ENCODE measurements at regions not wholly inside any gene's neighbourhood (a gene's known extent, or its start where the extent isn't known, plus 50 kb on each side); places are given as distances from the start of the nearest gene placed in this dataset.
"Not testable (repeated sequence)": the region's sequence is repeated elsewhere in the genome, so short reads cannot be mapped to it uniquely, and the experiment has no call there.

GRCh38 chr14:61611880-61612630 is 83.3 kb upstream of the HIF1A start:
- CTCF ChIA-PET: interaction anchor here (0.5 kb wide), 1 partner anchor 11 kb away, joined by 4 read pairs; no protein-coding TSS in a partner anchor
- Histone ChIP-seq H3K9me3 (ENCODE audit: control insufficient read depth, insufficient read depth, low read length) (no peaks in the 10 kb centered on the region), H3K27ac (ENCODE audit: low read depth, low read length) (no peak overlapping the region), H3K4me3 (ENCODE audit: low read depth, low read length) (no peak overlapping the region), H3K27me3 (ENCODE audit: control insufficient read depth, insufficient read depth, low read length) (no peaks in the 10 kb centered on the region)
- TF ChIP-seq CTCF (IDR thresholded peaks at IDR 0.05; ENCODE audit: low read depth, low read length): no peak
- POLR2A ChIA-PET: interaction anchor here (1.0 kb wide), 1 partner anchor 67 kb away, joined by 4 read pairs; no protein-coding TSS in a partner anchor
- no peak for DNase-seq (ENCODE audit: low read depth, low spot score)

GRCh38 chr14:61613006-61613405 is 82.3 kb upstream of the HIF1A start:
- POLR2A ChIA-PET: interaction anchor here (1.0 kb wide), 1 partner anchor 68 kb away, joined by 4 read pairs; no protein-coding TSS in a partner anchor
- H3K4me3 ChIP-seq (ENCODE audit: low read depth, low read length); CTCF ChIA-PET; DNase-seq (ENCODE audit: low read depth, low spot score); H3K27ac ChIP-seq (ENCODE audit: low read depth, low read length); H3K27me3 ChIP-seq (ENCODE audit: control insufficient read depth, insufficient read depth, low read length); H3K9me3 ChIP-seq (ENCODE audit: control insufficient read depth, insufficient read depth, low read length): not testable (repeated sequence)

DNA sequence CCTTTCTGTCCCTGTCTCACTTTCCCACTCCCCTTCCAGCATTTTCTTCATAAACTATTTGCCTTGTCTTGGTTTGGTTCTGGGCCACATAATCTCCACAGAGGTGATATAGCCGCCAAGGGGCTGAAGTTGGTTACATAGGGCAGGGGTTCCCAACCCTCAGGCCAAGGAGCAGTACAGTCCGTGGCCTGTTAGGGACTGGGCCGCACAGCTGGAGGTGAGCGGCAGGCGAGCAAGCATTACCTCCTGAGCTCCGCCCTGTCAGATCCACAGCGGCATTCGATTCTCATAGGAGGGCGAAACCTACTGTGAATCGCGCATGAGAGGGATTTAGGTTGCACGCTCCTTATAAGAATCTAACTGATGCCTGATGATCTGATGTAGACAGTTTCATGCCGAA is 80.6 kb upstream of the HIF1A start:
- CTCF ChIA-PET: no interaction called here
- H3K27me3 ChIP-seq (ENCODE audit: control insufficient read depth, insufficient read depth, low read length): no peaks in the 10 kb centered on the region
- no peaks in the 10 kb centered on the region for H3K9me3 ChIP-seq (ENCODE audit: control insufficient read depth, insufficient read depth, low read length)
- no peak for DNase-seq (ENCODE audit: low read depth, low spot score)
- no peak overlapping the region for H3K4me3 ChIP-seq (ENCODE audit: low read depth, low read length)
- POLR2A ChIA-PET: no interaction called here
- no peak for TF ChIP-seq CTCF (IDR thresholded peaks at IDR 0.05; ENCODE audit: low read depth, low read length)
- H3K27ac ChIP-seq (ENCODE audit: low read depth, low read length): no peak overlapping the region

GRCh38 chr14:61615743-61616523 is 79.4 kb upstream of the HIF1A start:
- no peak overlapping the region for H3K4me3 ChIP-seq (ENCODE audit: low read depth, low read length)
- H3K27me3 ChIP-seq (ENCODE audit: control insufficient read depth, insufficient read depth, low read length): no peaks in the 10 kb centered on the region
- no peak for DNase-seq (ENCODE audit: low read depth, low spot score)
- ChIA-PET POLR2A (interaction anchor here (1.5 kb wide), 1 partner anchor 79 kb away, joined by 5 read pairs; the partner anchor contains the start of gene HIF1A), CTCF (interaction anchor here (0.8 to 1.0 kb wide), 2 partner anchors 13 to 140 kb away, joined by 3 read pairs; no protein-coding TSS in a partner anchor)
- H3K9me3 ChIP-seq (ENCODE audit: control insufficient read depth, insufficient read depth, low read length): no peaks in the 10 kb centered on the region
- peak overlapping the region; percentile 86 for H3K27ac ChIP-seq (ENCODE audit: low read depth, low read length)
- no peak for TF ChIP-seq CTCF (IDR thresholded peaks at IDR 0.05; ENCODE audit: low read depth, low read length)

DNA sequence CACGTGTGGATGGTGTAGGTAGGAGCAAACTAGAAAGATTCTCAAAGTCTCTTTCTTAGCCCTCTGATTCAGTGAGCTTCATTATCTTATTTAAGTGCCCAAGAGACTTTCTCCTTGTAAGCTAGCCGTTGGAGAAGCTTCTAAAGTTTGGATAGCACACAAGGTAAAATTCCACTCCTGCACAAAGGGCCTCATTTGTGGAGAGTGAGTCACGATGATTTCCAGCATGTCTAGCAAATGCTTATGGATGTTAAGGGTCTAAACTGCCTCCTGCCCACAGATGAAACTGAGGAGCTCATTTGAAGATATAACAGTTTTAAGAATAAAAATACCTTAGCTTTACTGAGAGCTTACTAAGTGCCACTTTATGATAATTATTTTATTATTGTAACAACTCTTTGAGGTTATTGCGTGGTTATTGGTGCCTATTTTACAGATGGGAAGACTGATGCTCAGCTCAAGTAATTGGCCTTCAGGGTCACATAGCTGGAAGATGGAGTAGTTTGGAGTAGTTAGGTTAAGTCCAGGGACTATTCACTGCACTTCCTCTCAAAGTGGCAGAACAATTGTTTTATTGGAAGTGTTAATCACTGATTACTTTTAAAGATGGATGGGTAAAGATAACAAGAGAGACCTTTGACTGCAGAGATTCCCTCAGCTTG is 78.7 kb upstream of the HIF1A start:
- no peak for TF ChIP-seq CTCF (IDR thresholded peaks at IDR 0.05; ENCODE audit: low read depth, low read length)
- no peaks in the 10 kb centered on the region for H3K27me3 ChIP-seq (ENCODE audit: control insufficient read depth, insufficient read depth, low read length)
- H3K4me3 ChIP-seq (ENCODE audit: low read depth, low read length): no peak overlapping the region
- H3K9me3 ChIP-seq (ENCODE audit: control insufficient read depth, insufficient read depth, low read length): no peaks in the 10 kb centered on the region
- ChIA-PET CTCF (interaction anchor here (0.8 to 1.0 kb wide), 2 partner anchors 13 to 141 kb away, joined by 3 read pairs; no protein-coding TSS in a partner anchor), POLR2A (interaction anchor here (1.5 kb wide), 1 partner anchor 78 kb away, joined by 5 read pairs; the partner anchor contains the start of gene HIF1A)
- H3K27ac ChIP-seq (ENCODE audit: low read depth, low read length): peak overlapping the region; percentile 86
- DNase-seq (ENCODE audit: low read depth, low spot score): peak; percentile 59
